AG09309 (cell line): ENCODE measurements at regions not wholly inside any gene's neighbourhood (a gene's known extent, or its start where the extent isn't known, plus 50 kb on each side); places are given as distances from the start of the nearest gene placed in this dataset.

ENCODE experiments used
- DNase-seq: peaks from one replicate; pipeline ENCODE4 v3.0.0-alpha.2; 2010; ENCODE audit warnings: low read depth
- H3K4me3 ChIP-seq: 2 replicates; pipeline ENCODE4 v1.5.1; 2011; ENCODE audit warnings: mild to moderate bottlenecking, low read depth, low read length, moderate library complexity; ENCODE audit not compliant: control insufficient read depth
- CTCF ChIP-seq: IDR thresholded peaks from 2 replicates; pipeline ENCODE4 v1.5.1; 2011; ENCODE audit warnings: mild to moderate bottlenecking, low read depth, low read length, inconsistent platforms; ENCODE audit not compliant: insufficient read depth, control insufficient read depth; ENCODE audit errors: missing control alignments

- DNase-seq: no peak
- no peak overlapping the region for H3K4me3 ChIP-seq
- TF ChIP-seq CTCF: no peak
These were observed 87.6 kb upstream of the FRMD1 start for GRCh38 chr6:168166627-168167026.

DNA sequence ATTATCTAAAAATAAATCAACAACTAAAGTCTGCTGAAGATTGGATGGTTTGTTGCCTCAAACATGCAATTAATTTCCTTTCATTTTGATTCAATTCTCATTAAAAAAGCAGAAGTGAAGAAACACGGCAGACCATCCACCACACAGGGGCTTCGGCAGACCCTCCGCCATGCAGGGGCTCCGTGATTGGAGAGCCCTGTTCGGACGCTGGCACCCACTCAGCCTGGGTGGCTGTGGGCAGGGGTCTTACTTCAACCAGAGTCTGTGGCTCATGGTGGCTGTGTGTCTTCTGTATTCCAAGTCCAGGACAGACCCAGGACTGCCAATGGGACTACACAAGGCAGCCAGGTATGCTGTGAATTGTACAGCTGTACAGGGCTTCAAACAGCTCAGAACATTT, 86.9 kb upstream of the FRMD1 start:
- no peak overlapping the region for H3K4me3 ChIP-seq
- TF ChIP-seq CTCF: no peak
- no peak for DNase-seq

DNA sequence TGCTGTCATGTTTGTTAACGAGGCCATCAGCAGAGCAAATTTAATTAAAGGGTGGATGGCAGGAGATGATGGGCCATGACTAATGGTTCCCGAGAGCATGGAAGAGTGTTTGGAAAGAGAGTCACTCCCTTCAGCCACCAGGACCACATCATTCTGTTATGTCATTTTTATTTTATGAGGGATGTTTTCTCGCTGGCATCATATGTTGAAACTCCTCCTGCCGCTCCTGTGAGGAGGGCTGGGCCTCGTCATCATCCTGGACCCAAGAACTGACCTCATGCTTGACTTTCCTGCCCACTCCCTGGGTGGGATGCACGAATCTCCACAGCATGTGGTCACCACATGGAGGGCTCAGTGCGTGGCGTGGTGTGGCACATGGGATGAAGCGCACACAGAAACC, 86.4 kb upstream of the FRMD1 start:
- TF ChIP-seq CTCF: no peak
- no peak for DNase-seq
- H3K4me3 ChIP-seq: no peak overlapping the region

- no peak for TF ChIP-seq CTCF
- no peak overlapping the region for H3K4me3 ChIP-seq
- DNase-seq: no peak
These were observed 85.5 kb upstream of the FRMD1 start for GRCh38 chr6:168164462-168165061.

GRCh38 chr6:168163096-168163731, 84.2 kb upstream of the FRMD1 start:
- peak; percentile 3 for TF ChIP-seq CTCF
- H3K4me3 ChIP-seq: no peak overlapping the region
- peak; percentile 70 for DNase-seq

- no peak for TF ChIP-seq CTCF
- no peak overlapping the region for H3K4me3 ChIP-seq
- DNase-seq: no peak
These were observed 83.4 kb upstream of the FRMD1 start for GRCh38 chr6:168162366-168162765.
